ENCODE measurements at regions not wholly inside any gene's neighbourhood (a gene's known extent, or its start where the extent isn't known, plus 50 kb on each side); places are given as distances from the start of the nearest gene placed in this dataset.

- Histone ChIP-seq H3K27me3 (no peaks in the 10 kb centered on the region), H3K4me3 (no peak overlapping the region), H3K27ac (no peak overlapping the region), H3K36me3 (no peaks in the 10 kb centered on the region), H3K9me3 (no peaks in the 10 kb centered on the region), H3K4me1 (no peaks in the 10 kb centered on the region)
- intact Hi-C loops (cut with DNase I): no loop called here
- TF ChIP-seq POLR2AphosphoS5 (IDR thresholded peaks at IDR 0.05; ENCODE audit: insufficient read depth in 1 of 2, low read depth in 1 of 2) (no peak), CTCF (IDR thresholded peaks at IDR 0.05) (no peak), POLR2A (IDR thresholded peaks at IDR 0.05) (no peak)
- DNase-seq (ENCODE audit: extremely low spot score in 2 of 2): no peak
Measured at GRCh38 chr5:18323891-18324290, 689.6 kb downstream of the TAF11L14 start.

DNA sequence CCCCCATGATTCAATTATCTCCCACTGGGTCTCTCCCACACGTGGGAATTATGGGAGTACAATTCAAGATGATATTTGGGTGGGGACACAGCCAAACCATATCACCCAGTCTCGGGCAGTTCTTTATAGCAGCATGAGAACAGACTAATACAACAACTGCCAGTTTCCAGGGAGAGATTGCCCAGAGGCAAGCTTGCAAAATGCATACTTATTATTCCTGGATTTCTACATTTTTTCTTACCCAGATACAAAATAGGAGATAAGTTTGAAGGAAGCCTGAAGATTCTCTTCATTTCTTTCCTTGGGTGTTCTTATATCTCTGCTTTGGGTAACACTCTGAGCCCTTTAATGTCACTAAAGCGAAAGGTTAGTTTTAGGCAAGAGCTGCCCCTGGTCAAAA, 691.2 kb downstream of the TAF11L14 start:
- H3K4me3 ChIP-seq: no peak overlapping the region
- TF ChIP-seq CTCF (IDR thresholded peaks at IDR 0.05) (no peak), POLR2A (IDR thresholded peaks at IDR 0.05) (no peak), POLR2AphosphoS5 (IDR thresholded peaks at IDR 0.05; ENCODE audit: insufficient read depth in 1 of 2, low read depth in 1 of 2) (no peak)
- intact Hi-C loops (cut with DNase I): no loop called here
- H3K9me3 ChIP-seq: no peaks in the 10 kb centered on the region
- H3K36me3 ChIP-seq: no peaks in the 10 kb centered on the region
- H3K4me1 ChIP-seq: no peaks in the 10 kb centered on the region
- no peak for DNase-seq (ENCODE audit: extremely low spot score in 2 of 2)
- no peaks in the 10 kb centered on the region for H3K27me3 ChIP-seq
- H3K27ac ChIP-seq: no peak overlapping the region

DNA sequence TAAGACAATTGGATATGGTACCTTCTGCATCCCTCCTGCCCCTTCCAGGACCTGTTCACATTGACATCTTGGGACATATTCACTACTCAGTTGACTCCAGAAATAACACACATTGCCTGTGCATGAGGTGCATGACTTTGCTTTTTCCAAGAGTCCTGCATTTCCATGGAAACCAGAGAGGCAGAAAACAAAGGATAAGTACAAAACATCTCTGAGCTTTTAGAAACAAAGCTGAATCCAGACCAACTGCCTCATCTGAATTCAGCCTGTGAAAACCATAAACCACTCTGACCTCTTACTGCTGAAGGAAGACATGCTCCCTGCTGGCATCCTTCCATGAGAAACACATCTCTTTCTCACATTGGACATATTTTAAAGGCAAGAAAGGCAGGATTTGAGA, 695.1 kb downstream of the TAF11L14 start:
- intact Hi-C loops (cut with DNase I): no loop called here
- H3K4me3 ChIP-seq: no peak overlapping the region
- no peaks in the 10 kb centered on the region for H3K4me1 ChIP-seq
- no peak overlapping the region for H3K27ac ChIP-seq
- no peaks in the 10 kb centered on the region for H3K36me3 ChIP-seq
- H3K9me3 ChIP-seq: no peaks in the 10 kb centered on the region
- no peak for TF ChIP-seq POLR2A (IDR thresholded peaks at IDR 0.05)
- TF ChIP-seq CTCF (IDR thresholded peaks at IDR 0.05): no peak
- TF ChIP-seq POLR2AphosphoS5 (IDR thresholded peaks at IDR 0.05; ENCODE audit: insufficient read depth in 1 of 2, low read depth in 1 of 2): no peak
- no peak for DNase-seq (ENCODE audit: extremely low spot score in 2 of 2)
- H3K27me3 ChIP-seq: no peaks in the 10 kb centered on the region

- TF ChIP-seq CTCF (IDR thresholded peaks at IDR 0.05): no peak
- TF ChIP-seq POLR2AphosphoS5 (IDR thresholded peaks at IDR 0.05; ENCODE audit: insufficient read depth in 1 of 2, low read depth in 1 of 2): no peak
- no peak for TF ChIP-seq POLR2A (IDR thresholded peaks at IDR 0.05)
- no peaks in the 10 kb centered on the region for H3K4me1 ChIP-seq
- no peaks in the 10 kb centered on the region for H3K27me3 ChIP-seq
- no peaks in the 10 kb centered on the region for H3K9me3 ChIP-seq
- intact Hi-C loops (cut with DNase I): no loop called here
- no peak overlapping the region for H3K27ac ChIP-seq
- H3K4me3 ChIP-seq: no peak overlapping the region
- no peak for DNase-seq (ENCODE audit: extremely low spot score in 2 of 2)
- no peaks in the 10 kb centered on the region for H3K36me3 ChIP-seq
Measured at GRCh38 chr5:18333841-18334240, 699.6 kb downstream of the TAF11L14 start.

DNA sequence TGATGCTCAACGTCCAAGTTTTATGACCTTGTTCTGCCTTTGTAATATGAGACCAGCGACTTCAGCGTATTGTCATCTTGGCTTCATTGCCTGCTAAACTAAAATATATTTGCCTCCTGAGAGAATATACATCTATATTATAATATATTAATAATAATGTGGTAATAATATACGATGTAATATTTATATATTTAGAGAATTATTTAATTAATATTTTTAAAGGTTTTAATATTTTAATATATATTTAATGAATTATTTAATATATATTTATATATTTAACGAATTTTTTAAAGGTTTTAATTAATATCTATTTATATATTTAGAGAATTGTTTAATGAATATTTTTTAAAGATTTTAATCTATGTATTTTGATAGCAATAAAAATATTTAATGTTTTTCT, 700.7 kb downstream of the TAF11L14 start:
- Histone ChIP-seq H3K9me3 (no peaks in the 10 kb centered on the region), H3K27ac (no peak overlapping the region), H3K4me1 (no peaks in the 10 kb centered on the region), H3K4me3 (no peak overlapping the region), H3K36me3 (no peaks in the 10 kb centered on the region), H3K27me3 (no peaks in the 10 kb centered on the region)
- TF ChIP-seq CTCF (IDR thresholded peaks at IDR 0.05): no peak
- TF ChIP-seq POLR2AphosphoS5 (IDR thresholded peaks at IDR 0.05; ENCODE audit: insufficient read depth in 1 of 2, low read depth in 1 of 2): no peak
- no peak for TF ChIP-seq POLR2A (IDR thresholded peaks at IDR 0.05)
- intact Hi-C loops (cut with DNase I): no loop called here
- DNase-seq (ENCODE audit: extremely low spot score in 2 of 2): no peak

All from vagina (tissue), 2 donors.